Tibial nerve (tissue), 3 donors: ENCODE measurements at regions not wholly inside any gene's neighbourhood (a gene's known extent, or its start where the extent isn't known, plus 50 kb on each side); places are given as distances from the start of the nearest gene placed in this dataset.

Experiments used
- CTCF ChIP-seq, 5 experiments: fragments of 200-600 bp in 3 of 5; fragments of 450-650 bp in 2 of 5; sonication (generic) in 3 of 5; IDR thresholded peaks; one replicate each; pipeline ENCODE4 v1.5.1; 2016 to 2019; ENCODE audit warnings: antibody characterized with exemption in 5 of 5, mild to moderate bottlenecking in 3 of 5, moderate library complexity in 2 of 5
- POLR2A ChIP-seq, 2 donors: fragments of 450-650 bp; IDR thresholded peaks; one replicate each; pipeline ENCODE4 v1.6.1; 2017; ENCODE audit warnings: antibody characterized with exemption in 2 of 2, mild to moderate bottlenecking in 2 of 2, moderate library complexity in 2 of 2

DNA sequence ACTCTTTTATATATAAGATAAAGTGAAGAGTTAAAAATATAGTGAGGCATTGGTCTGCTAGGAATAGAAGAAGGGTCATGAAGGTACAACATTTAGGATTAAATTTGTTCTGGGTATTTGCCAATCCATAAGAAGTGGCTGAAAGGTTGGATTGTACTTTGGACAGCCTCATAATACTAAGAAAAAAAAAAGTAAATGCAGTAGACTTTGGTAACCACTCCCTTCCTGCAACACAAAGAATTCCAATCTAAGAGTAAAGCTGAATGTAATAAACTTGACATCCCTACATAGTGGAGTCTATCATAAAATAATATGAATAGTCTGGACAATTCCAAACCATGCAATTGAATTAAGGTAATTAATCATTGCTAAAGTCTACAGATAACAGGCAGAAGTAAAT is 2294.4 kb downstream of the LRRC4C start:
- TF ChIP-seq POLR2A (IDR thresholded peaks at IDR 0.05) (no peak), CTCF (IDR thresholded peaks at IDR 0.05) (no peak)
